Calu3 (cell line): ENCODE measurements at regions not wholly inside any gene's neighbourhood (a gene's known extent, or its start where the extent isn't known, plus 50 kb on each side); places are given as distances from the start of the nearest gene placed in this dataset.

Experiments
- BruUV-seq: library from RNA; stranded (reverse); fragments of 400-500 nt; replicated peaks from 2 replicates; lab custom pipeline; 2021; lab: Mats Ljungman, UMichigan
- CTCF ChIA-PET: fragments of 300-600 bp; sonication (Branson Sonifier 250); formaldehyde crosslinking; loops from one replicate; lab custom pipeline; 2022; ENCODE audit warnings: antibody characterized with exemption; lab: Charles Lee
- DNase-seq: peaks from one replicate; pipeline ENCODE4 v3.0.0; 2022
- H3K27ac Mint-ChIP-seq: one replicate; pipeline ENCODE4 v1.8.0; 2022; ENCODE audit warnings: mixed read lengths; ENCODE audit not compliant: unreplicated experiment
- H3K27me3 Mint-ChIP-seq: one replicate; pipeline ENCODE4 v1.8.0; 2022; ENCODE audit warnings: mixed read lengths; ENCODE audit not compliant: unreplicated experiment
- H3K36me3 Mint-ChIP-seq: one replicate; pipeline ENCODE4 v1.8.0; 2022; ENCODE audit warnings: mild to moderate bottlenecking, moderate library complexity, mixed read lengths; ENCODE audit not compliant: insufficient read depth, unreplicated experiment
- H3K4me1 Mint-ChIP-seq: one replicate; pipeline ENCODE4 v1.8.0; 2022; ENCODE audit warnings: mild to moderate bottlenecking, low read depth, mixed read lengths; ENCODE audit not compliant: unreplicated experiment
- H3K4me3 Mint-ChIP-seq: one replicate; pipeline ENCODE4 v1.8.0; 2022; ENCODE audit warnings: mild to moderate bottlenecking, low read depth, moderate library complexity, mixed read lengths; ENCODE audit not compliant: unreplicated experiment
- H3K9me3 Mint-ChIP-seq: one replicate; pipeline ENCODE4 v1.8.0; 2022; ENCODE audit warnings: low read depth, mixed read lengths; ENCODE audit not compliant: unreplicated experiment
- intact Hi-C: fragments of 100-400 bp; cut with micrococcal nuclease; formaldehyde crosslinking; loops from one replicate; pipeline ENCODE4 v1.10.0; 2022; ENCODE audit not compliant: unreplicated experiment
- TF ChIP-seq, protein P1 (sequence below): fragments of 200-600 bp; IDR thresholded peaks from one replicate; pipeline ENCODE4 v1.8.0; 2022; ENCODE audit warnings: antibody characterized with exemption; ENCODE audit not compliant: unreplicated experiment

DNA sequence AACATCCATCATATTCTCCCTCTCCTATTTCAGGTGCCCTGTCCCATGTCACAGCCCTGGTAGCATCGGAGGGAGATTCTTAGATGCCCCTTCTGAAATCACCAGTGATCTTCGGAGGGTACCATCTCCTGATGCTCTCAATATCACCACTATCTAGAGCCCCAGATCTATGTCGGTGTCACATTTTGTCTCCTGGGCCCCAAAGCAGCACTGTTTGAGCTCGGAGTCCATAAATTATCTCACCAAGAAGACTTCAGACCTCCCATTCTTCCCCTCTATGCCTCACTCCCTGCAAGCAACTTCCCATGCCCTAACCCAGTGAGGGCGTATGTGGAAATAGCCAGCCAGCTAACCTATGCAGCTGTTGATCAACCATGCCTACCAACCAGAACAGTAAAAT is 51.5 kb upstream of the NLK start:
- no peaks in the 10 kb centered on the region for H3K36me3 Mint-ChIP-seq
- H3K27ac Mint-ChIP-seq = no peak overlapping the region
- peaks cover 7% of the 10 kb centered on the region for H3K4me1 Mint-ChIP-seq
- TF ChIP-seq, protein P1, sequence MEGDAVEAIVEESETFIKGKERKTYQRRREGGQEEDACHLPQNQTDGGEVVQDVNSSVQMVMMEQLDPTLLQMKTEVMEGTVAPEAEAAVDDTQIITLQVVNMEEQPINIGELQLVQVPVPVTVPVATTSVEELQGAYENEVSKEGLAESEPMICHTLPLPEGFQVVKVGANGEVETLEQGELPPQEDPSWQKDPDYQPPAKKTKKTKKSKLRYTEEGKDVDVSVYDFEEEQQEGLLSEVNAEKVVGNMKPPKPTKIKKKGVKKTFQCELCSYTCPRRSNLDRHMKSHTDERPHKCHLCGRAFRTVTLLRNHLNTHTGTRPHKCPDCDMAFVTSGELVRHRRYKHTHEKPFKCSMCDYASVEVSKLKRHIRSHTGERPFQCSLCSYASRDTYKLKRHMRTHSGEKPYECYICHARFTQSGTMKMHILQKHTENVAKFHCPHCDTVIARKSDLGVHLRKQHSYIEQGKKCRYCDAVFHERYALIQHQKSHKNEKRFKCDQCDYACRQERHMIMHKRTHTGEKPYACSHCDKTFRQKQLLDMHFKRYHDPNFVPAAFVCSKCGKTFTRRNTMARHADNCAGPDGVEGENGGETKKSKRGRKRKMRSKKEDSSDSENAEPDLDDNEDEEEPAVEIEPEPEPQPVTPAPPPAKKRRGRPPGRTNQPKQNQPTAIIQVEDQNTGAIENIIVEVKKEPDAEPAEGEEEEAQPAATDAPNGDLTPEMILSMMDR = no peak
- DNase-seq = no peak
- H3K4me3 Mint-ChIP-seq = no peak overlapping the region
- no peaks in the 10 kb centered on the region for H3K27me3 Mint-ChIP-seq
- intact Hi-C loops = loop anchor here (5.0 kb wide), 1 partner anchor 51 kb away; the partner anchor contains the start of gene NLK
- H3K9me3 Mint-ChIP-seq = no peaks in the 10 kb centered on the region
- BruUV-seq = no TSS peak
- CTCF ChIA-PET = no interaction called here

DNA sequence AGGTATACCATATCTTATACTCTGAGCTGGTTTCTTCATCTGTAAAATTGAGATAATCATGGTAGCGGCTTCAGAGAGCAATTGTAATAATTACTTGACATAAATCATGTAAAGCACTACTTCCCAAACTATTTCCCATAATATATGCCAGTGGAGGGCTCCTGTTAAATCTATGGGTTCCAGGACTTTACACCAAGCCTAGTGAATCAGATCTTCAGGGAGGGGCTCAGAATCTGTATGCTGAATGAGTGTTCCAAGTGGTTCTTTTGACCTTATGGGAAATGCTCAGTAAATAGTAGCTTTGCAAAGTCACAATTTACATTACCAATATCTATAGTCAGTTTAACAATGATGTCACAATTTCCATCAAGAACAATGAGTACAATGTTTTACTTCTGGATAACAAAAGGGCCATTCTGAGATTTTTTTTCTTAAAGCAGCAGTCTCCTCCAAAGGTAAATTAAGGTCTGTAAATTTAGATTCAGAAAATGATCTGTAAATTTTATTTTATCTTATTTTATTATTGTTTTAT is 50.9 kb upstream of the NLK start:
- Mint-ChIP-seq H3K36me3 (no peaks in the 10 kb centered on the region), H3K27ac (no peak overlapping the region), H3K9me3 (no peaks in the 10 kb centered on the region), H3K4me3 (no peak overlapping the region), H3K4me1 (peaks cover 9% of the 10 kb centered on the region), H3K27me3 (no peaks in the 10 kb centered on the region)
- no peak for DNase-seq
- CTCF ChIA-PET = no interaction called here
- intact Hi-C loops = loop anchor here (5.0 kb wide), 1 partner anchor 51 kb away; the partner anchor contains the start of gene NLK
- no TSS peak for BruUV-seq
- TF ChIP-seq, protein P1 = no peak
